Keratinocyte (primary cell): ENCODE measurements at regions not wholly inside any gene's neighbourhood (a gene's known extent, or its start where the extent isn't known, plus 50 kb on each side); places are given as distances from the start of the nearest gene placed in this dataset.

ENCODE experiments used
- DNase-seq: peaks from one replicate; pipeline ENCODE4 v3.0.0-alpha.2; 2011; ENCODE audit warnings: low read depth, missing footprints, low spot score
- FAIRE-seq: peaks from 2 replicates; lab custom pipeline; 2011; peaks lifted over from hg19 to GRCh38; lab: Jason Lieb, UNC
- H2AFZ ChIP-seq: 2 replicates; pipeline ENCODE4 v1.6.0; 2012; ENCODE audit warnings: low read length, control low read depth, inconsistent platforms; ENCODE audit not compliant: control insufficient read depth
- H3K27ac ChIP-seq: 2 replicates; pipeline ENCODE4 v1.5.1; 2011; ENCODE audit warnings: low read length; ENCODE audit not compliant: control insufficient read depth, insufficient read depth
- H3K27me3 ChIP-seq: 3 replicates; pipeline ENCODE4 v1.6.0; 2011; ENCODE audit warnings: low read length; ENCODE audit not compliant: control insufficient read depth, insufficient read depth; ENCODE audit errors: extremely low read depth
- H3K36me3 ChIP-seq, 2 experiments: 2 replicates in 1 of 2; 3 replicates in 1 of 2; pipeline ENCODE4 v1.5.1; 2011; ENCODE audit warnings: low read length in 2 of 2, mild to moderate bottlenecking in 1 of 2; ENCODE audit not compliant: control insufficient read depth in 2 of 2, insufficient read depth in 2 of 2; ENCODE audit errors: extremely low read depth in 1 of 2
- H3K4me1 ChIP-seq: 3 replicates; pipeline ENCODE4 v1.5.1; 2011; ENCODE audit warnings: low read length; ENCODE audit not compliant: control insufficient read depth, insufficient read depth; ENCODE audit errors: extremely low read depth
- H3K4me2 ChIP-seq: 3 replicates; pipeline ENCODE4 v1.6.0; 2011; ENCODE audit warnings: low read depth, low read length; ENCODE audit not compliant: control insufficient read depth, insufficient read depth; ENCODE audit errors: extremely low read depth
- H3K4me3 ChIP-seq, 3 experiments: fragments of 200-600 bp in 1 of 3; sonication (generic) in 1 of 3; 2 replicates in 2 of 3; 3 replicates in 1 of 3; pipeline ENCODE4 v1.5.1; 2011 to 2016; ENCODE audit warnings: low read length in 3 of 3, mild to moderate bottlenecking in 3 of 3, control low read depth in 2 of 3, inconsistent platforms in 1 of 3, low read depth in 1 of 3, mixed read lengths in 1 of 3, mixed run types in 1 of 3, moderate library complexity in 1 of 3; ENCODE audit not compliant: control insufficient read depth in 2 of 3, insufficient read depth in 2 of 3; ENCODE audit errors: extremely low read depth in 1 of 3
- H3K79me2 ChIP-seq: 2 replicates; pipeline ENCODE4 v1.6.0; 2012; ENCODE audit warnings: low read length; ENCODE audit not compliant: control insufficient read depth, insufficient read depth
- H3K9ac ChIP-seq: 3 replicates; pipeline ENCODE4 v1.6.0; 2011; ENCODE audit warnings: low read length; ENCODE audit not compliant: control insufficient read depth, insufficient read depth; ENCODE audit errors: extremely low read depth
- H3K9me1 ChIP-seq: 3 replicates; pipeline ENCODE4 v1.6.0; 2011; ENCODE audit warnings: low read length; ENCODE audit not compliant: control insufficient read depth, insufficient read depth; ENCODE audit errors: extremely low read depth
- H3K9me3 ChIP-seq: 2 replicates; pipeline ENCODE4 v1.5.1; 2012; ENCODE audit warnings: low read depth, low read length; ENCODE audit not compliant: control insufficient read depth
- H4K20me1 ChIP-seq: 3 replicates; pipeline ENCODE4 v1.6.0; 2011; ENCODE audit warnings: low read length; ENCODE audit not compliant: control insufficient read depth, insufficient read depth; ENCODE audit errors: extremely low read depth
- EZH2 ChIP-seq: IDR thresholded peaks from one replicate; pipeline ENCODE4 v1.6.1; 2012; ENCODE audit warnings: inconsistent platforms, mild to moderate bottlenecking, low read length, moderate library complexity
- dilution Hi-C: fragments of 300-500 bp; cut with MboI; formaldehyde crosslinking; loops from one replicate; pipeline ENCODE4 v1.7.0; 2020; ENCODE audit warnings: low sequenced_read_pairs; ENCODE audit not compliant: extremely low pct_ligation_motif_present
- TF ChIP-seq, protein P1 (sequence below), 3 experiments: IDR thresholded peaks in 1 of 3; conservative IDR thresholded peaks in 1 of 3; optimal IDR thresholded peaks in 1 of 3; 2 replicates in 2 of 3; 3 replicates in 1 of 3; pipeline versions ENCODE3 to v1.5.1; 2011; ENCODE audit warnings: low read length in 3 of 3, mild to moderate bottlenecking in 3 of 3, moderate library complexity in 2 of 3, control low read depth in 1 of 3, inconsistent platforms in 1 of 3; ENCODE audit not compliant: insufficient read depth in 2 of 3; ENCODE audit errors: extremely low read depth in 1 of 3

DNA sequence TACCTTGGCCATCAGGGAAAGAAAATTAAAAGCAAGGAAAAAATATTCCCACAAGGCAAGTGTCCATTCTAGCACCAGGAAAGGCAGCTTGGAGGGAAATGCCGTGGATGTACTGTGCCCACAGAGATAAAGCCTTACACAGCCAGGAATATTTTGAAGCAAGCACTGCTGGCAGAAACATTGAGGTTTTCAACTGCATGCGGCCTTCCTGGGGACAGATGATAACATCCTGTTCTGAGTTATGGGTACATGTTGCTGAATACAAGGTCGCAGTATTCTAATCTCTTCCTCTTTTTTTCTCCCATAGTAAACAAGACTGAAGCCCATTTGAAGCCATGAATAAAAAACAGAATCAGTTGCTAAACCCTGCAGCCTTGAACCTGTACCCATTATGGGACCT, 197.1 kb downstream of the BTG1 start:
- no peak for DNase-seq
- no peaks in the 10 kb centered on the region for H4K20me1 ChIP-seq
- no peak for FAIRE-seq
- no peaks in the 10 kb centered on the region for H3K4me1 ChIP-seq
- no peaks in the 10 kb centered on the region for H3K9me1 ChIP-seq
- no peaks in the 10 kb centered on the region for H3K36me3 ChIP-seq
- dilution Hi-C loops: no loop called here
- no peak for TF ChIP-seq EZH2
- TF ChIP-seq, protein P1, sequence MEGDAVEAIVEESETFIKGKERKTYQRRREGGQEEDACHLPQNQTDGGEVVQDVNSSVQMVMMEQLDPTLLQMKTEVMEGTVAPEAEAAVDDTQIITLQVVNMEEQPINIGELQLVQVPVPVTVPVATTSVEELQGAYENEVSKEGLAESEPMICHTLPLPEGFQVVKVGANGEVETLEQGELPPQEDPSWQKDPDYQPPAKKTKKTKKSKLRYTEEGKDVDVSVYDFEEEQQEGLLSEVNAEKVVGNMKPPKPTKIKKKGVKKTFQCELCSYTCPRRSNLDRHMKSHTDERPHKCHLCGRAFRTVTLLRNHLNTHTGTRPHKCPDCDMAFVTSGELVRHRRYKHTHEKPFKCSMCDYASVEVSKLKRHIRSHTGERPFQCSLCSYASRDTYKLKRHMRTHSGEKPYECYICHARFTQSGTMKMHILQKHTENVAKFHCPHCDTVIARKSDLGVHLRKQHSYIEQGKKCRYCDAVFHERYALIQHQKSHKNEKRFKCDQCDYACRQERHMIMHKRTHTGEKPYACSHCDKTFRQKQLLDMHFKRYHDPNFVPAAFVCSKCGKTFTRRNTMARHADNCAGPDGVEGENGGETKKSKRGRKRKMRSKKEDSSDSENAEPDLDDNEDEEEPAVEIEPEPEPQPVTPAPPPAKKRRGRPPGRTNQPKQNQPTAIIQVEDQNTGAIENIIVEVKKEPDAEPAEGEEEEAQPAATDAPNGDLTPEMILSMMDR (optimal IDR thresholded peaks at IDR 0.05 in 1 of 3, IDR thresholded peaks at IDR 0.05 in 1 of 3, conservative IDR thresholded peaks at IDR 0.05 in 1 of 3; ENCODE audit: extremely low read depth in 1 of 3, insufficient read depth in 2 of 3, low read length in 3 of 3): no peak
- no peaks in the 10 kb centered on the region for H3K27me3 ChIP-seq
- H3K79me2 ChIP-seq: no peaks in the 10 kb centered on the region
- no peak overlapping the region for H3K27ac ChIP-seq
- H3K9me3 ChIP-seq: no peaks in the 10 kb centered on the region
- no peak overlapping the region for H3K4me3 ChIP-seq
- H3K9ac ChIP-seq: no peak overlapping the region
- no peak overlapping the region for H3K4me2 ChIP-seq
- H2AFZ ChIP-seq: no peak overlapping the region

- Histone ChIP-seq H3K4me1 (no peaks in the 10 kb centered on the region), H3K9me1 (no peaks in the 10 kb centered on the region), H3K9me3 (no peaks in the 10 kb centered on the region), H3K9ac (no peak overlapping the region), H3K4me3 (no peak overlapping the region), H3K4me2 (no peak overlapping the region), H3K27me3 (no peaks in the 10 kb centered on the region), H3K36me3 (no peaks in the 10 kb centered on the region), H3K27ac (no peak overlapping the region), H3K79me2 (no peaks in the 10 kb centered on the region), H2AFZ (no peak overlapping the region), H4K20me1 (no peaks in the 10 kb centered on the region)
- DNase-seq: no peak
- TF ChIP-seq EZH2: no peak
- TF ChIP-seq, protein P1 (optimal IDR thresholded peaks at IDR 0.05 in 1 of 3, IDR thresholded peaks at IDR 0.05 in 1 of 3, conservative IDR thresholded peaks at IDR 0.05 in 1 of 3; ENCODE audit: extremely low read depth in 1 of 3, insufficient read depth in 2 of 3, low read length in 3 of 3): no peak
- dilution Hi-C loops: no loop called here
- no peak for FAIRE-seq
These were observed 198.2 kb downstream of the BTG1 start for GRCh38 chr12:91947459-91947858.
